ENCODE measurements at regions not wholly inside any gene's neighbourhood (a gene's known extent, or its start where the extent isn't known, plus 50 kb on each side); places are given as distances from the start of the nearest gene placed in this dataset.
"Not testable (repeated sequence)": the region's sequence is repeated elsewhere in the genome, so short reads cannot be mapped to it uniquely, and the experiment has no call there.

GRCh38 chr10:117856426-117856825, 190.3 kb downstream of the RAB11FIP2 start:
- TF ChIP-seq POLR2AphosphoS5 (IDR thresholded peaks at IDR 0.05; ENCODE audit: insufficient read depth, low read depth, low read length); JUN (IDR thresholded peaks at IDR 0.05; ENCODE audit: borderline replicate concordance, insufficient read depth, insufficient read length, low read depth); CTCF (IDR thresholded peaks at IDR 0.05; ENCODE audit: extremely low read depth in 1 of 2, insufficient read depth in 1 of 2, low read depth in 1 of 2, low read length in 2 of 2); POLR2A (IDR thresholded peaks at IDR 0.05; ENCODE audit: low read depth, low read length); EZH2 (IDR thresholded peaks at IDR 0.05; ENCODE audit: borderline replicate concordance, low read depth, low read length, severe bottlenecking); GATA2 (IDR thresholded peaks at IDR 0.05; ENCODE audit: insufficient read depth, insufficient read length, low read depth, low read length); FOS (IDR thresholded peaks at IDR 0.05; ENCODE audit: borderline replicate concordance, insufficient read depth, low read length); MYC (IDR thresholded peaks at IDR 0.05; ENCODE audit: low read depth, low read length): not testable (repeated sequence)
- TF ChIP-seq, protein P1, sequence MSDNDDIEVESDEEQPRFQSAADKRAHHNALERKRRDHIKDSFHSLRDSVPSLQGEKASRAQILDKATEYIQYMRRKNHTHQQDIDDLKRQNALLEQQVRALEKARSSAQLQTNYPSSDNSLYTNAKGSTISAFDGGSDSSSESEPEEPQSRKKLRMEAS (IDR thresholded peaks at IDR 0.05; ENCODE audit: insufficient read depth, insufficient read length) = not testable (repeated sequence)

All from endothelial cell of umbilical vein (primary cell).